ENCODE measurements at regions not wholly inside any gene's neighbourhood (a gene's known extent, or its start where the extent isn't known, plus 50 kb on each side); places are given as distances from the start of the nearest gene placed in this dataset.

- DNase-seq (ENCODE audit: low spot score): no peak
These were observed 273.4 kb downstream of the TLE3 start for GRCh38 chr15:69824075-69824876.

GRCh38 chr15:69824877-69825406 lies 272.8 kb downstream of the TLE3 start:
- DNase-seq (ENCODE audit: low spot score): no peak

GRCh38 chr15:69825941-69826818 lies 271.5 kb downstream of the TLE3 start:
- no peak for DNase-seq (ENCODE audit: low spot score)

- no peak for DNase-seq (ENCODE audit: low spot score)
These were observed 270.9 kb downstream of the TLE3 start for GRCh38 chr15:69826819-69827175.

GRCh38 chr15:69827751-69828150 lies 270.0 kb downstream of the TLE3 start:
- no peak for DNase-seq (ENCODE audit: low spot score)

GRCh38 chr15:69828181-69828828 lies 269.4 kb downstream of the TLE3 start:
- no peak for DNase-seq (ENCODE audit: low spot score)

GRCh38 chr15:69829974-69830373 lies 267.7 kb downstream of the TLE3 start:
- no peak for DNase-seq (ENCODE audit: low spot score)

GRCh38 chr15:69830430-69830829 lies 267.3 kb downstream of the TLE3 start:
- DNase-seq (ENCODE audit: low spot score): no peak

- DNase-seq (ENCODE audit: low spot score): no peak
These were observed 266.8 kb downstream of the TLE3 start for GRCh38 chr15:69830876-69831275.

- DNase-seq (ENCODE audit: low spot score): no peak
These were observed 263.4 kb downstream of the TLE3 start for GRCh38 chr15:69834267-69834666.

- DNase-seq (ENCODE audit: low spot score): no peak
These were observed 263.0 kb downstream of the TLE3 start for GRCh38 chr15:69834761-69835160.

GRCh38 chr15:69836048-69836447 lies 261.7 kb downstream of the TLE3 start:
- no peak for DNase-seq (ENCODE audit: low spot score)

GRCh38 chr15:69836526-69837230 lies 261.0 kb downstream of the TLE3 start:
- no peak for DNase-seq (ENCODE audit: low spot score)

GRCh38 chr15:69838338-69838737 lies 259.4 kb downstream of the TLE3 start:
- no peak for DNase-seq (ENCODE audit: low spot score)

GRCh38 chr15:69838994-69839393 lies 258.7 kb downstream of the TLE3 start:
- no peak for DNase-seq (ENCODE audit: low spot score)

GRCh38 chr15:69841113-69841828 lies 256.4 kb downstream of the TLE3 start:
- DNase-seq (ENCODE audit: low spot score): no peak

- no peak for DNase-seq (ENCODE audit: low spot score)
These were observed 254.9 kb downstream of the TLE3 start for GRCh38 chr15:69842851-69843250.

- DNase-seq (ENCODE audit: low spot score): no peak
These were observed 254.3 kb downstream of the TLE3 start for GRCh38 chr15:69843276-69843899.

GRCh38 chr15:69843900-69844304 lies 253.8 kb downstream of the TLE3 start:
- no peak for DNase-seq (ENCODE audit: low spot score)

GRCh38 chr15:69845159-69845558 lies 252.6 kb downstream of the TLE3 start:
- no peak for DNase-seq (ENCODE audit: low spot score)

GRCh38 chr15:69847625-69848024 lies 250.1 kb downstream of the TLE3 start:
- no peak for DNase-seq (ENCODE audit: low spot score)
